MV-4-11 (cell line): ENCODE measurements at regions not wholly inside any gene's neighbourhood (a gene's known extent, or its start where the extent isn't known, plus 50 kb on each side); places are given as distances from the start of the nearest gene placed in this dataset.
"Not testable (repeated sequence)": the region's sequence is repeated elsewhere in the genome, so short reads cannot be mapped to it uniquely, and the experiment has no call there.

Experiments used
- DNase-seq: peaks from one replicate; lab custom pipeline; 2025; lab: John Stamatoyannopoulos, UW

GRCh38 chr2:51324051-51324450 lies 292.1 kb upstream of the NRXN1 start:
- no peak for DNase-seq

GRCh38 chr2:51322613-51323012 lies 290.7 kb upstream of the NRXN1 start:
- DNase-seq: no peak

GRCh38 chr2:51304311-51304710 lies 272.4 kb upstream of the NRXN1 start:
- no peak for DNase-seq

- no peak for DNase-seq
Observed at GRCh38 chr2:51301381-51301780, 269.4 kb upstream of the NRXN1 start.

- DNase-seq: no peak
Observed at GRCh38 chr2:51299370-51299769, 267.4 kb upstream of the NRXN1 start.

GRCh38 chr2:51297488-51297887 lies 265.6 kb upstream of the NRXN1 start:
- DNase-seq: no peak

GRCh38 chr2:51293566-51294200 lies 261.8 kb upstream of the NRXN1 start:
- DNase-seq: no peak

- DNase-seq: no peak
Observed at GRCh38 chr2:51291762-51292551, 260.0 kb upstream of the NRXN1 start.

- no peak for DNase-seq
Observed at GRCh38 chr2:51290725-51291124, 258.8 kb upstream of the NRXN1 start.

GRCh38 chr2:51289045-51289444 lies 257.1 kb upstream of the NRXN1 start:
- DNase-seq: no peak

- DNase-seq: no peak
Observed at GRCh38 chr2:51268191-51268590, 236.3 kb upstream of the NRXN1 start.

- DNase-seq: no peak
Observed at GRCh38 chr2:51265539-51265938, 233.6 kb upstream of the NRXN1 start.

- no peak for DNase-seq
Observed at GRCh38 chr2:51263951-51264350, 232.0 kb upstream of the NRXN1 start.

- DNase-seq: not testable (repeated sequence)
Observed at GRCh38 chr2:51263101-51263500, 231.2 kb upstream of the NRXN1 start.

- no peak for DNase-seq
Observed at GRCh38 chr2:51258301-51258700, 226.4 kb upstream of the NRXN1 start.

GRCh38 chr2:51256736-51257135 lies 224.8 kb upstream of the NRXN1 start:
- DNase-seq: no peak

- no peak for DNase-seq
Observed at GRCh38 chr2:51251356-51251755, 219.4 kb upstream of the NRXN1 start.

GRCh38 chr2:51247252-51247805 lies 215.4 kb upstream of the NRXN1 start:
- DNase-seq: no peak

GRCh38 chr2:51243892-51244535 lies 212.1 kb upstream of the NRXN1 start:
- no peak for DNase-seq

- DNase-seq: no peak
Observed at GRCh38 chr2:51237626-51238271, 205.8 kb upstream of the NRXN1 start.

- no peak for DNase-seq
Observed at GRCh38 chr2:51232027-51232426, 200.1 kb upstream of the NRXN1 start.

GRCh38 chr2:51231071-51231470 lies 199.1 kb upstream of the NRXN1 start:
- DNase-seq: no peak
